ENCODE measurements at regions not wholly inside any gene's neighbourhood (a gene's known extent, or its start where the extent isn't known, plus 50 kb on each side); places are given as distances from the start of the nearest gene placed in this dataset.
"Not testable (repeated sequence)": the region's sequence is repeated elsewhere in the genome, so short reads cannot be mapped to it uniquely, and the experiment has no call there.

- DNase-seq: no peak
Measured at GRCh38 chr4:59748433-59748832, 1451.7 kb upstream of the ADGRL3 start.

GRCh38 chr4:59759082-59759825, 1440.9 kb upstream of the ADGRL3 start:
- DNase-seq: no peak

- no peak for DNase-seq
Measured at GRCh38 chr4:59762344-59762743, 1437.8 kb upstream of the ADGRL3 start.

GRCh38 chr4:59770601-59771264, 1429.4 kb upstream of the ADGRL3 start:
- DNase-seq: no peak

DNA sequence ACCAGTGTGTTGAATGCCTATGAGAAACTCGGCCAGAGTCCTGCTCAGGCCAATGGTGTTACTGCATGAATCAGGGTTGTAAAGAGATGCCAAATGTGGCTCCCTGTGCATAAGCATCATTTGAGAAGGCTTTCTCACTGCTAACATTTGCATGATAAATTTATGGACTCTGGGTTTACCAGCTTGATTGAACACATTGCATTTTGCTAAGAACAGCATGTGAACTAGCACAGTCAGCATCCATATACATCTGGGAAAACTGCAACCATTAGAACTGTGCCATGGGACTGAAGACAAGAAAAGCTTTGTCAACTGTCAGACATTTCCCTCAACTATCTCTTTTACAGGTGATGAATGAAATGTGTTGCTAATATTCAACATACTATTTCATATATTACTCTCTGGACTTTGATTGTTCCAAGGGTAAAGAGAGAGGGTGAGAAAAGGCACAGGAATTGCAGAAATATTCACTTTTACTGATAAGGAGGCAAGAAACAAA, 1427.4 kb upstream of the ADGRL3 start:
- DNase-seq: no peak

DNA sequence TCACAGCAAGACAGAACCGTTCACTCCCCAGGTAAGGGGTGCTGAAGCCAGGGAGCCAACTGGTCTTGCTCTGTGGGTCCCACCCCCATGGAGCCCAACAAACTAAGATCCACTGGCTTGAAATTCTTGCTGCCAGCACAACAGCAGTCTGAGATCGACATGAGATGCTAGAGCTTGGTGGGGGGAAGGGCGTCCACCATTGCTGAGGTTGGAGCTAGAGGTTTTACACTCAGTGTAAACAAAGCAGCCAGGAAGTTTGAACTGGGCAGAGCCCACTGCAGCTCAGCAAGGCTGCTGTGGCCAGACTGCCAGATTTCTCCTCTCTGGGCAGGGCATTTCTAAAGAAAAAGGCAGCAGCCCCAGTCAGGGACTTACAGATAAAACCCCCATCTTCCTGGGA, 1419.9 kb upstream of the ADGRL3 start:
- not testable (repeated sequence) for DNase-seq

DNA sequence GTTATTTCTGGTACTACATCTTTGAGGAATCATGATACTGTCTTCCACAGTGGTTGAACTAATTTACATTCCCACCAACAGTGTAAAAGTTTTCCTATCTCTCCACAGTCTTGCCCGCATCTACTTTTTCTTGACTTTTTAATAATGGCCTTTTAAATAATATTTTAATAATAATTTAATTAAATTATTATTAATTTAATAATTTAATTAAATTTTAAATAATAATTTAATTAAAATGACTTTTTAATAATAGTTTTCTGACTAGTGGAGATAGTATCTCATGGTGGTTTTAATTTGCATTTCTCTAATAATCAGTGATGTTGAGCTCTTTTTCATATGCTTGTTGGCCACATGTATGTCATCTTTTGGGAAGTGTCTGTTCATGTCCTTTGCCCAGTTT, 1395.0 kb upstream of the ADGRL3 start:
- no peak for DNase-seq

DNA sequence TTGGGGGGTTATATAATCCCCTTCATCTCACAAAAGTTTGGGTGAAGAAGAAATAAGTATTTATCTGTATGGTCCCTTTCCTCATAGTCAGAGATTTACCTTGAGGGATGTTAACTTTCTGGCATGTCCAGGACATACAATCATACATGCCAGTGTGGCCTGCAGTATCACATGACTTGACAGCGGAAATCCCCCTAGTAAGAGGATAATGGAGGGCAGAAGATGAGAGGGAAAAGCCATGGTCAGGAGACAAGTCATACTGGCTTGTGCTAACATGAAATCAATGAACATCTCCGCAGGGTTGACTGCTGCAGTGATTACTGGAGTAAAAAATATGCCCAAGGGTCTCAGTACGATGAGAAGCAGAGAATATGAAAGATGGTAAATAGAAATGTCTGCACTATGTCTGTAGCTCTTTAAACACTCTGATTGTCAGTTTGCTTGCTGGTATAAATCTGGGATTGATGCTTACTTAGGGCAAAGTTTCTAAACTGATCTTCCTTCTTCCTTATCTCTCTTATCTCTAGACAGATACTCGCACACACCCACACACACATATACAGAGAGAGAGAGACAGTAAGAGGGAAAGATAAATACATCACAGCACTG, 1385.6 kb upstream of the ADGRL3 start:
- no peak for DNase-seq

DNA sequence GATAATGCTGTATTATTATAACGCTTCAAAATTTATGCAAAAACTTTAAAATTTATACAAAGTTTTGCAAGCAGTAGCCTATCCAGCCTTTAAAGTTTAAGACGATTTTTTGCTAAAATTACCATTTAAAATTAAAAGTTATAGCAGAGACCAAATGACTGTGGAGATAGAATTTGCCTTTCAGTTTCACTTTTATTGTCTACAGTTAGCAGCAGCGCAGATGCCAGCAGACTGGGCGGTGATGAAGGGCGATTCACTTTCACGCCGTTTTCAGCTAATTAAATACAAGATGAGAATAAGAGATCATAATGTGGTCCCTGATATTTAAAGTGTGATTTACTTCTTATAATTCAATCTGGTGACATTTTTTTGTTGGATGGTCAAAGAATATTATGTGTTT, 1381.5 kb upstream of the ADGRL3 start:
- DNase-seq: peak; percentile 34 to 53 (median 38)

- no peak for DNase-seq
Measured at GRCh38 chr4:59823311-59823710, 1376.8 kb upstream of the ADGRL3 start.

DNA sequence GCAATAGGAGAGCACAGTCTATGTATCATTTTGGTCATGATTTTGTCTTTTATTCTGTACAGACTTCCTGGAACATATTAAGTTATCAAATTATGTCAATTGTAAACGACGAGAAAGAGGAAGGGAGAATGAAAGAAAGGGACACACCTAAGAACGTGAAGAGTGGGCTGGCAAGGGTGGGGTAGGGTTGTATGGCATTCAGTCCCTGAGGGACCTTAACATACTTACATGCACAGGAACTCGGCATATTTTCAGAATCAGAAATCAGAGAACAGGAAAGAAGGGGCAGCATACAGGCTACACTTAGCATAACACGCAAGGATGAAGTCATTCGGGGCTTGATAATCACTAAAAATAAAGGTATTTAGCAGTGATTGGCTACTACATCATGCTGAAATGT, 1375.0 kb upstream of the ADGRL3 start:
- no peak for DNase-seq

DNA sequence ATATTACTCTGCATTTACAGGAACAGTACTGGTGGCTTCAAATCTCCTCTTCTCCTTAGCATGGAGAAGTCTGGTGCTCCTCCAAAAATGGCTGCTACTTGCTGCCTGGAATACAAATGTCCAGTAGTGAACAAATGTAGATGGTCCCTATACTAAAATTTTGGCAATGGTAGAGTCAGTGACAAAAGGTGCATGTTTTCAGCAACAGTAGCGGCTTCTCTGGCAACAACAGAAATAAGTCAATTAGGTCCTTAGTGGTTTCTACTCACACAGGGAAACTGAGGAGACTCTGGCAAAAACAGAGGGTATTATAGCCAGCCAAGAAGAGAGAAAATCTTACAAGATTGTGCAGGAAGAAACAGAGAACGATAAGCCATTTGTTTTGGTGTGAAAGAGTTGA, 1368.4 kb upstream of the ADGRL3 start:
- DNase-seq: no peak

DNA sequence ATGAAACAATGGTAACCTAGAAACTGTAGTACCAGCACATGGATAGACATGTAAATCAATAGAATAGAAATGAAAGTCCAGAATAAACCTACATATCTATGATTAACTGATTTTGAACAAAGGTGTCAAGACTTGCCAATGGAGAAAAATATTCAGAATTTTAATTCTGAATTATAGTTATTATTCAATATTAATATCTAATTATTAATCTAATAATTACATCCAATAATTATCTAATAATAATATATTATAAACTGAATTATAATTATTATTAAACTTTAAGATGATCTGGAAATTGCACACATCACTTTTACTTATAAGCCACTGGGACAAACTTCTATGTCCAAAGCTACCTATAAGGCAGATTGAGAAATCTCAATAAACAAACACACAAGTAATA, 1365.2 kb upstream of the ADGRL3 start:
- DNase-seq: no peak

GRCh38 chr4:59837751-59838150, 1362.4 kb upstream of the ADGRL3 start:
- no peak for DNase-seq

DNA sequence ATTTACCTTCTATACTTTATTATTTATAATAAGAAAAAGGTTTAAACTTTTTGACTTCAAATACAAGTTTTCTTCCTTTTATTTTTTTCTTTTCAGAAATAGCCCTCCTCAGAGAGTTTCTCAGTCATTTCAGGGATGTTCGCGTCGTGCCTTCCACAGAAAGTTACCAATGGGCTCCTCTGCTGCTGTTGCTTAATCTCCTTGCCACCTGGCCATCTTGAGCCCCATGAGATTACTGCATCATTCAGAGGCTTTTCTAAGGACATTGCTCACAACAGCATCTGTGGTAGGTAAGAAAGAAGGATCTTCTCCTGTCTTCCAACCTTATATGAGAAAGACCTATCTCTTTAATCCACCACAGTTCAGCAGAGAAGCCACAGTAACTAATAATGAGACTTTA, 1361.9 kb upstream of the ADGRL3 start:
- no peak for DNase-seq

DNA sequence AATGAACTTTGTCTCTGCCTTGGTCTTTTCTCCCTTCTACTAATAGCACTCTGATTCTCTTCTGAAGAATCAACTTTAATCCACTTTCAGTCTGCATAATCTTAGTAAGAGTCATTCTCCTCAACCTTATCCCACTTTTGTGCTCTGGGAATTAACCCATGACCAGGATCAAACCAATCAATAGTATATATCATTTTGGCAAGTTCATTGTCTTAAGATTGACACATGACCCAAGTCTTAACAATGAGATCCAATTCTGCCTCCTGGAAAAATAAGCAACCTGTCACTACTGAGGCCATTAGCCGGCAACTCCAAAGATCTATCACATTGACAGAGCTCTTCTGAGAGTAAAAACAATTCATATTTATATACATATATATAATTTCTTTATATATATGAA, 1358.4 kb upstream of the ADGRL3 start:
- DNase-seq: no peak

- no peak for DNase-seq
Measured at GRCh38 chr4:59848457-59848856, 1351.7 kb upstream of the ADGRL3 start.

- DNase-seq: no peak
Measured at GRCh38 chr4:59855630-59856352, 1344.3 kb upstream of the ADGRL3 start.

GRCh38 chr4:59869056-59869455, 1331.1 kb upstream of the ADGRL3 start:
- no peak for DNase-seq

- no peak for DNase-seq
Measured at GRCh38 chr4:59869559-59869958, 1330.6 kb upstream of the ADGRL3 start.

GRCh38 chr4:59881632-59882031, 1318.5 kb upstream of the ADGRL3 start:
- DNase-seq: no peak

DNA sequence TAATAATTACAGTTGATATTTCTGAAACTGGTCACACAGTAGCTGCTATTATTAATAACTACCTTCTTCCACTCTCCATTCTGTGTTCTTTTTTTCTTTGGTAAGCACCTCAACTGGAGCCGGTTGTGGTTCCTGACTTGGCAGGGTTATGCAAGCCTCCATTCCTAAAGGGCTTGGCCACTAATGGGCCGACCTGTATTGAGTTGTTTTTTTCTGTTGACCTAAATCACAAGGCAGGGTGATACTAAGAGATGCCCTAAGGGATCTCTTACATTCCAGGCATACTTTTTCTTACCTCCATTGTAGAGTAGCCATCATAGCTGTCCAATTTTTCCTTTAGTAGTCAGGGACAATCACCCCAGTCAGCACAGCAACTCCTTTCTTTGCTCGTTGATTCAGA, 1295.8 kb upstream of the ADGRL3 start:
- no peak for DNase-seq

DNA sequence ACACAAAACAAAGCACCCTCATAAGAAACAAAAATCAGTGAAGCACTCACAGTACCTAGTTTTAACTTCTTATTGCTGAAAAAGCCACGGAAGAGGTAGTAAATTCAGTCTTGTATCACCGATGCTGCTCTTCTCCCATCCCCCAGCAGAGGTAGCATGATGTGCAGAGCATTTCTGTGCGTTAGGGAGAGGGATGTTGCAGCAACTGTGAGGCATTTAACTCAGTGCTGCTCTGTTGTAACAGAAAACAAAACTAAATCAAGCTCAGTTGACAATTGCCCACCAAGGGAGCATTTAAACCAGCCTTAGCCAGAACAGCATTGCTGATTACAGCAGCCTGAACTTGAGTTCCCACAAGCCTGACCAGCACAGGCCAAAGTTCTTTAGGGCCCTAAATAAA, 1279.7 kb upstream of the ADGRL3 start:
- no peak for DNase-seq

Measured in suppressor macrophage treated with lipopolysaccharide for 1 hour (primary cell).